Colonic mucosa (tissue), 4 donors: ENCODE measurements at regions not wholly inside any gene's neighbourhood (a gene's known extent, or its start where the extent isn't known, plus 50 kb on each side); places are given as distances from the start of the nearest gene placed in this dataset.

Experiments used
- DNase-seq: peaks from one replicate; pipeline ENCODE4 v3.0.0-alpha.2; 2020
- H3K27ac ChIP-seq: fragments of 200-600 bp; one replicate; pipeline ENCODE4 v1.8.0; 2021
- H3K27me3 ChIP-seq: fragments of 200-600 bp; one replicate; pipeline ENCODE4 v1.8.0; 2021
- H3K36me3 ChIP-seq: fragments of 200-600 bp; one replicate; pipeline ENCODE4 v1.8.0; 2021
- H3K4me1 ChIP-seq: fragments of 200-600 bp; one replicate; pipeline ENCODE4 v1.8.0; 2021; ENCODE audit warnings: mild to moderate bottlenecking
- H3K4me3 ChIP-seq: fragments of 200-600 bp; one replicate; pipeline ENCODE4 v1.8.0; 2021
- H3K9ac ChIP-seq, 2 donors: one replicate each; pipeline ENCODE4 v1.7.0; 2013; ENCODE audit warnings: control low read depth in 2 of 2, low read depth in 2 of 2, low read length in 2 of 2
- H3K9me3 ChIP-seq: fragments of 200-600 bp; one replicate; pipeline ENCODE4 v1.8.0; 2021
- CTCF ChIP-seq: fragments of 200-600 bp; IDR thresholded peaks from one replicate; pipeline ENCODE4 v1.8.0; 2022; ENCODE audit warnings: antibody characterized with exemption, mild to moderate bottlenecking
- intact Hi-C: fragments of 100-400 bp; cut with DNase I; formaldehyde crosslinking; loops from one replicate; pipeline ENCODE4 v1.14.1; 2022
- donor health status: healthy.
- donor health status: DM: no; HTN: no; CAD: no.
- donor health status: DM: no; HTN: no; CAD: no.

- H3K4me3 ChIP-seq, result no peak overlapping the region
- H3K27ac ChIP-seq, result no peak overlapping the region
- no peaks in the 10 kb centered on the region for H3K4me1 ChIP-seq
- TF ChIP-seq CTCF, result no peak
- no peaks in the 10 kb centered on the region for H3K36me3 ChIP-seq
- intact Hi-C loops, result no loop called here
- DNase-seq, result no peak
- H3K9me3 ChIP-seq, result no peaks in the 10 kb centered on the region
- H3K9ac ChIP-seq, result no peak overlapping the region
- no peaks in the 10 kb centered on the region for H3K27me3 ChIP-seq
Measured at GRCh38 chr14:66032800-66033199, 453.4 kb upstream of the CCDC196 start.

- TF ChIP-seq CTCF, result no peak
- Histone ChIP-seq H3K4me1 (no peaks in the 10 kb centered on the region), H3K4me3 (no peak overlapping the region), H3K9me3 (no peaks in the 10 kb centered on the region), H3K36me3 (no peaks in the 10 kb centered on the region), H3K9ac (no peak overlapping the region), H3K27ac (no peak overlapping the region), H3K27me3 (no peaks in the 10 kb centered on the region)
- no peak for DNase-seq
- intact Hi-C loops, result no loop called here
Measured at GRCh38 chr14:66036547-66036946, 449.6 kb upstream of the CCDC196 start.

- intact Hi-C loops, result no loop called here
- TF ChIP-seq CTCF, result no peak
- no peaks in the 10 kb centered on the region for H3K9me3 ChIP-seq
- no peak overlapping the region for H3K9ac ChIP-seq
- H3K27ac ChIP-seq, result no peak overlapping the region
- H3K4me1 ChIP-seq, result no peaks in the 10 kb centered on the region
- H3K27me3 ChIP-seq, result no peaks in the 10 kb centered on the region
- H3K36me3 ChIP-seq, result no peaks in the 10 kb centered on the region
- no peak overlapping the region for H3K4me3 ChIP-seq
- DNase-seq, result no peak
Measured at GRCh38 chr14:66037361-66037760, 448.8 kb upstream of the CCDC196 start.

GRCh38 chr14:66038212-66038611, 448.0 kb upstream of the CCDC196 start:
- intact Hi-C loops, result no loop called here
- DNase-seq, result no peak
- H3K9me3 ChIP-seq, result no peaks in the 10 kb centered on the region
- no peaks in the 10 kb centered on the region for H3K36me3 ChIP-seq
- no peaks in the 10 kb centered on the region for H3K4me1 ChIP-seq
- no peak overlapping the region for H3K27ac ChIP-seq
- H3K27me3 ChIP-seq, result no peaks in the 10 kb centered on the region
- no peak overlapping the region for H3K4me3 ChIP-seq
- H3K9ac ChIP-seq, result no peak overlapping the region
- TF ChIP-seq CTCF, result no peak

GRCh38 chr14:66038618-66039017, 447.6 kb upstream of the CCDC196 start:
- no peak overlapping the region for H3K4me3 ChIP-seq
- DNase-seq, result no peak
- no peaks in the 10 kb centered on the region for H3K9me3 ChIP-seq
- no peak overlapping the region for H3K9ac ChIP-seq
- H3K36me3 ChIP-seq, result no peaks in the 10 kb centered on the region
- TF ChIP-seq CTCF, result no peak
- H3K27me3 ChIP-seq, result no peaks in the 10 kb centered on the region
- intact Hi-C loops, result no loop called here
- H3K4me1 ChIP-seq, result no peaks in the 10 kb centered on the region
- no peak overlapping the region for H3K27ac ChIP-seq

- DNase-seq, result no peak
- no peak for TF ChIP-seq CTCF
- no peaks in the 10 kb centered on the region for H3K27me3 ChIP-seq
- no peak overlapping the region for H3K4me3 ChIP-seq
- no peak overlapping the region for H3K27ac ChIP-seq
- H3K9ac ChIP-seq, result no peak overlapping the region
- H3K4me1 ChIP-seq, result no peaks in the 10 kb centered on the region
- no peaks in the 10 kb centered on the region for H3K36me3 ChIP-seq
- intact Hi-C loops, result no loop called here
- no peaks in the 10 kb centered on the region for H3K9me3 ChIP-seq
Measured at GRCh38 chr14:66039495-66039894, 446.7 kb upstream of the CCDC196 start.
